Pancreas (tissue), 10 donors: ENCODE measurements at regions not wholly inside any gene's neighbourhood (a gene's known extent, or its start where the extent isn't known, plus 50 kb on each side); places are given as distances from the start of the nearest gene placed in this dataset.

ENCODE experiments used
- ATAC-seq, 4 donors: fragments of 200-7000 bp; cut with Tn5 transposase; one replicate each; pipeline versions ENCODE4 v1.8.0 to v1.9.1; 2020; ENCODE audit warnings: mild to moderate bottlenecking in 4 of 4, moderate library complexity in 4 of 4
- DNase-seq, 6 donors: peaks; one replicate each; pipeline ENCODE4 v3.0.0-alpha.2; 2020
- FAIRE-seq: peaks from 2 replicates; lab custom pipeline; 2012; peaks lifted over from hg19 to GRCh38; lab: Jason Lieb, UNC
- H3K27ac ChIP-seq, 4 donors: fragments of 200-600 bp; sonication (generic); 1 replicate in 3 of 4; 2 replicates in 1 of 4; pipeline versions ENCODE4 v1.5.0 to v1.8.0; 2020
- H3K27me3 ChIP-seq, 4 donors: fragments of 200-600 bp; one replicate each; pipeline ENCODE4 v1.8.0; 2021
- H3K36me3 ChIP-seq, 3 donors: fragments of 200-600 bp; sonication (generic) in 1 of 3; one replicate each; pipeline versions ENCODE4 v1.5.0 to v1.8.0; 2020 to 2021
- H3K4me1 ChIP-seq, 3 donors: fragments of 200-600 bp; one replicate each; pipeline ENCODE4 v1.8.0; 2021
- H3K4me3 ChIP-seq, 4 donors: fragments of 200-600 bp; sonication (generic) in 2 of 4; one replicate each; pipeline versions ENCODE4 v1.5.0 to v1.8.0; 2020 to 2021
- H3K9me3 ChIP-seq, 4 donors: fragments of 200-600 bp; one replicate each; pipeline ENCODE4 v1.8.0; 2021
- WGBS, 2 donors: extraction: QIAGEN DNeasy Blood & Tissue Kit; methylation state at CpG; one replicate each; pipeline ENCODE4 v1.1.7; 2013; 5-methylcytosine and 5-hydroxymethylcytosine counted together
- intact Hi-C, 3 donors: fragments of 100-400 bp; cut with DNase I; formaldehyde crosslinking; loops; one replicate each; pipeline versions ENCODE4 v1.11.1 to v1.14.2; 2022
- TF ChIP-seq, protein P1 (sequence below), 4 donors: fragments of 200-600 bp; sonication (generic) in 3 of 4; IDR thresholded peaks; one replicate each; pipeline versions ENCODE4 v1.5.0 to v1.8.0; 2021; ENCODE audit warnings: antibody characterized with exemption in 4 of 4
- donor health status: healthy with polysubstance abuse.
- donor health status: DM: no; HTN: no; CAD: no; lungs with moderate emphysema.
- donor health status: DM: no; HTN: no; CAD: no.
- donor health status: control.
- donor health status: control.
- donor health status: Bipolar disorder and iron deficiency.
- donor health status: DM: yes; HTN: yes; CAD: no.
- donor health status: DM: no; HTN: no; CAD: no.
- donor health status: DM: no; HTN: no; CAD: no.
- donor health status: DM: yes; HTN: yes; CAD: no.

DNA sequence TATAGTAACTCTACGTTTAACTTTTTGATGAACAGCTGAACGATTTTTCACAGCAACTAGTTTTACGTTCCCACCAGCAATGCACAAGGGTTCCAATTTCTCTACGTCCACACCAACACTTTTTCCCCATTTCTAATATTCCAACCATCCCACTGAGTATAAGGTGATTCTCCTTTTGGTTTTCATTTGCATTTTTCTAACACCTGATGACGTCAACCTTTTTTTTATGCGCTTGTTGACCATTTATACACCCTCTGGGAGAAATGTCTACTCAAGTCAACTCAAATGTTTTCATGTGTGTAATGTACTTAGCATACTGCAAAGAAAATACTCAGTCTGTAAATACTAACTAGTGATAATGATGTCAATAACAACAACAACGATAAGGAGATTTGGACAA, 177.2 kb upstream of the TENM3 start:
- no peak for DNase-seq
- Histone ChIP-seq H3K9me3 (no peaks in the 10 kb centered on the region), H3K27me3 (no peaks in the 10 kb centered on the region), H3K4me3 (no peak overlapping the region), H3K4me1 (no peaks in the 10 kb centered on the region), H3K27ac (no peak overlapping the region), H3K36me3 (no peaks in the 10 kb centered on the region)
- 70 to 77% methylated on average over 7 of the region's 7 CpGs for WGBS, 2 donors
- no peak for ATAC-seq
- intact Hi-C loops = no loop called here
- FAIRE-seq = no peak
- TF ChIP-seq, protein P1, sequence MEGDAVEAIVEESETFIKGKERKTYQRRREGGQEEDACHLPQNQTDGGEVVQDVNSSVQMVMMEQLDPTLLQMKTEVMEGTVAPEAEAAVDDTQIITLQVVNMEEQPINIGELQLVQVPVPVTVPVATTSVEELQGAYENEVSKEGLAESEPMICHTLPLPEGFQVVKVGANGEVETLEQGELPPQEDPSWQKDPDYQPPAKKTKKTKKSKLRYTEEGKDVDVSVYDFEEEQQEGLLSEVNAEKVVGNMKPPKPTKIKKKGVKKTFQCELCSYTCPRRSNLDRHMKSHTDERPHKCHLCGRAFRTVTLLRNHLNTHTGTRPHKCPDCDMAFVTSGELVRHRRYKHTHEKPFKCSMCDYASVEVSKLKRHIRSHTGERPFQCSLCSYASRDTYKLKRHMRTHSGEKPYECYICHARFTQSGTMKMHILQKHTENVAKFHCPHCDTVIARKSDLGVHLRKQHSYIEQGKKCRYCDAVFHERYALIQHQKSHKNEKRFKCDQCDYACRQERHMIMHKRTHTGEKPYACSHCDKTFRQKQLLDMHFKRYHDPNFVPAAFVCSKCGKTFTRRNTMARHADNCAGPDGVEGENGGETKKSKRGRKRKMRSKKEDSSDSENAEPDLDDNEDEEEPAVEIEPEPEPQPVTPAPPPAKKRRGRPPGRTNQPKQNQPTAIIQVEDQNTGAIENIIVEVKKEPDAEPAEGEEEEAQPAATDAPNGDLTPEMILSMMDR (IDR thresholded peaks at IDR 0.05) = no peak

GRCh38 chr4:182067828-182068227, 175.4 kb upstream of the TENM3 start:
- H3K27me3 ChIP-seq = no peaks in the 10 kb centered on the region
- intact Hi-C loops = no loop called here
- DNase-seq = no peak
- TF ChIP-seq, protein P1 (IDR thresholded peaks at IDR 0.05) = no peak
- ATAC-seq = no peak
- H3K9me3 ChIP-seq = no peaks in the 10 kb centered on the region
- H3K27ac ChIP-seq = no peak overlapping the region
- no peak overlapping the region for H3K4me3 ChIP-seq
- no peak for FAIRE-seq
- no peaks in the 10 kb centered on the region for H3K36me3 ChIP-seq
- H3K4me1 ChIP-seq = no peaks in the 10 kb centered on the region
- WGBS, 2 donors = 48 to 55% methylated on average over 5 of the region's 5 CpGs

- no peaks in the 10 kb centered on the region for H3K27me3 ChIP-seq
- H3K27ac ChIP-seq = no peak overlapping the region
- DNase-seq (no peak), FAIRE-seq (no peak), ATAC-seq (no peak)
- H3K9me3 ChIP-seq = no peaks in the 10 kb centered on the region
- H3K4me1 ChIP-seq = no peaks in the 10 kb centered on the region
- intact Hi-C loops = no loop called here
- H3K4me3 ChIP-seq = no peak overlapping the region
- H3K36me3 ChIP-seq = no peaks in the 10 kb centered on the region
- TF ChIP-seq, protein P1 (IDR thresholded peaks at IDR 0.05) = no peak
Observed at GRCh38 chr4:182068920-182069319, 174.3 kb upstream of the TENM3 start.

- Histone ChIP-seq H3K4me1 (no peaks in the 10 kb centered on the region), H3K4me3 (no peak overlapping the region), H3K27ac (no peak overlapping the region), H3K36me3 (no peaks in the 10 kb centered on the region), H3K9me3 (no peaks in the 10 kb centered on the region), H3K27me3 (no peaks in the 10 kb centered on the region)
- TF ChIP-seq, protein P1 (IDR thresholded peaks at IDR 0.05) = no peak
- ATAC-seq = no peak
- intact Hi-C loops = no loop called here
- 73 to 75% methylated on average over 3 of the region's 3 CpGs for WGBS, 2 donors
- no peak for FAIRE-seq
- DNase-seq = no peak
Observed at GRCh38 chr4:182073278-182073677, 169.9 kb upstream of the TENM3 start.

DNA sequence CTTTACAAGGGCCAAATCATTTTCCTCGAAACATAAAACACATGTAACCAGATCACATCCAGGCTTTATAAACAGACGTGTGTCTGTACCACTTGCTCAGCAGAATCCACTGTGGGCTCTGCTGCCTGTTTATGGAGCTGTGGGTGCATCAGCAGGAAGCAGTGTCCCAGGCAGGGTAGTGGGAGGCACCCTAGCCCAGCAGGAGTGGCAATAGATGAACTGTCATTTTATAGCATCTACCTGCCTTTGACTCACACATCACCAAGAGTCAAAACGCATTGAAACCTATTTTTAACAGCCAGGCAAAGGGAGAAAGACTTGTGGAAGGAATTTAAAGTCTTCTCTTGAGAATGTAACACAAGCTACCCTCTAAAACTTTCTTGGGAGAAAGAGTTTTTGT, 169.1 kb upstream of the TENM3 start:
- Histone ChIP-seq H3K9me3 (no peaks in the 10 kb centered on the region), H3K4me3 (no peak overlapping the region), H3K27me3 (no peaks in the 10 kb centered on the region), H3K36me3 (no peaks in the 10 kb centered on the region), H3K4me1 (no peaks in the 10 kb centered on the region), H3K27ac (no peak overlapping the region)
- FAIRE-seq = no peak
- 54 to 65% methylated on average over 3 of the region's 3 CpGs for WGBS, 2 donors
- intact Hi-C loops = no loop called here
- DNase-seq = no peak
- no peak for ATAC-seq
- TF ChIP-seq, protein P1 (IDR thresholded peaks at IDR 0.05) = no peak
